HG03469 (cell line): ENCODE measurements at regions not wholly inside any gene's neighbourhood (a gene's known extent, or its start where the extent isn't known, plus 50 kb on each side); places are given as distances from the start of the nearest gene placed in this dataset.

Experiments used
- ATAC-seq: cut with Tn5 transposase; IDR thresholded peaks from one replicate; pipeline ENCODE4 v1.9.1; 2021; ENCODE audit warnings: mild to moderate bottlenecking, moderate library complexity, moderate number of reproducible peaks; ENCODE audit not compliant: unreplicated experiment

- no peak for ATAC-seq
Observed at GRCh38 chr14:97748616-97749015, 951.4 kb downstream of the VRK1 start.

- no peak for ATAC-seq
Observed at GRCh38 chr14:97757491-97757890, 960.3 kb downstream of the VRK1 start.

- no peak for ATAC-seq
Observed at GRCh38 chr14:97760050-97760449, 962.9 kb downstream of the VRK1 start.

- no peak for ATAC-seq
Observed at GRCh38 chr14:97762386-97762785, 965.2 kb downstream of the VRK1 start.

- ATAC-seq: no peak
Observed at GRCh38 chr14:97771340-97772045, 974.3 kb downstream of the VRK1 start.

GRCh38 chr14:97773598-97773997 is 976.4 kb downstream of the VRK1 start:
- ATAC-seq: no peak

- no peak for ATAC-seq
Observed at GRCh38 chr14:97776890-97777558, 979.8 kb downstream of the VRK1 start.

GRCh38 chr14:97777622-97778355 is 980.6 kb downstream of the VRK1 start:
- no peak for ATAC-seq

GRCh38 chr14:97779140-97779539 is 982.0 kb downstream of the VRK1 start:
- no peak for ATAC-seq

- no peak for ATAC-seq
Observed at GRCh38 chr14:97780804-97781203, 983.6 kb downstream of the VRK1 start.

- no peak for ATAC-seq
Observed at GRCh38 chr14:97781961-97782360, 984.8 kb downstream of the VRK1 start.

GRCh38 chr14:97782871-97783414 is 985.8 kb downstream of the VRK1 start:
- no peak for ATAC-seq

GRCh38 chr14:97785495-97785894 is 988.3 kb downstream of the VRK1 start:
- no peak for ATAC-seq

- no peak for ATAC-seq
Observed at GRCh38 chr14:97788364-97788763, 991.2 kb downstream of the VRK1 start.

GRCh38 chr14:97788846-97789526 is 991.8 kb downstream of the VRK1 start:
- ATAC-seq: no peak

- ATAC-seq: no peak
Observed at GRCh38 chr14:97791072-97791471, 993.9 kb downstream of the VRK1 start.

GRCh38 chr14:97791906-97792305 is 994.7 kb downstream of the VRK1 start:
- no peak for ATAC-seq

GRCh38 chr14:97796511-97796910 is 999.3 kb downstream of the VRK1 start:
- ATAC-seq: no peak

GRCh38 chr14:97798176-97798575 is 1001.0 kb downstream of the VRK1 start:
- ATAC-seq: no peak

GRCh38 chr14:97802430-97803373 is 1005.5 kb downstream of the VRK1 start:
- ATAC-seq: no peak
